Muscle of leg (tissue), 3 donors: ENCODE measurements at regions not wholly inside any gene's neighbourhood (a gene's known extent, or its start where the extent isn't known, plus 50 kb on each side); places are given as distances from the start of the nearest gene placed in this dataset.

ENCODE experiments used
- DNase-seq: peaks from one replicate; pipeline ENCODE4 v3.0.0; 2013
- H3K27ac ChIP-seq: one replicate; pipeline ENCODE4 v1.5.1; 2013; ENCODE audit warnings: mild to moderate bottlenecking, low read length, control low read depth
- H3K27me3 ChIP-seq: one replicate; pipeline ENCODE4 v1.6.1; 2013; ENCODE audit warnings: low read length; ENCODE audit not compliant: control insufficient read depth, insufficient read depth
- H3K36me3 ChIP-seq: one replicate; pipeline ENCODE4 v1.6.1; 2013; ENCODE audit warnings: low read length; ENCODE audit not compliant: control insufficient read depth, insufficient read depth
- H3K4me1 ChIP-seq: one replicate; pipeline ENCODE4 v1.6.1; 2013; ENCODE audit warnings: low read length; ENCODE audit not compliant: control insufficient read depth, insufficient read depth
- H3K4me3 ChIP-seq: one replicate; pipeline ENCODE4 v1.5.1; 2013; ENCODE audit warnings: low read length, control low read depth
- H3K9me3 ChIP-seq: replicated peaks from 2 replicates; pipeline ENCODE4 v1.6.1; 2013; ENCODE audit warnings: low read depth, low read length; ENCODE audit not compliant: control insufficient read depth
- WGBS: methylation state at CpG from one replicate; pipeline ENCODE4 v1.1.5; 2013; ENCODE audit warnings: missing lambda C conversion rate; ENCODE audit not compliant: insufficient coverage; 5-methylcytosine and 5-hydroxymethylcytosine counted together

- Histone ChIP-seq H3K36me3 (no peaks in the 10 kb centered on the region), H3K27ac (no peak overlapping the region), H3K9me3 (no peaks in the 10 kb centered on the region), H3K4me3 (no peak overlapping the region), H3K4me1 (no peaks in the 10 kb centered on the region), H3K27me3 (peaks cover 11% of the 10 kb centered on the region)
- DNase-seq: no peak
- WGBS: 82% methylated on average over 3 of the region's 13 CpGs
Measured at GRCh38 chr11:45431046-45432018, 145.2 kb upstream of the SYT13 start.

DNA sequence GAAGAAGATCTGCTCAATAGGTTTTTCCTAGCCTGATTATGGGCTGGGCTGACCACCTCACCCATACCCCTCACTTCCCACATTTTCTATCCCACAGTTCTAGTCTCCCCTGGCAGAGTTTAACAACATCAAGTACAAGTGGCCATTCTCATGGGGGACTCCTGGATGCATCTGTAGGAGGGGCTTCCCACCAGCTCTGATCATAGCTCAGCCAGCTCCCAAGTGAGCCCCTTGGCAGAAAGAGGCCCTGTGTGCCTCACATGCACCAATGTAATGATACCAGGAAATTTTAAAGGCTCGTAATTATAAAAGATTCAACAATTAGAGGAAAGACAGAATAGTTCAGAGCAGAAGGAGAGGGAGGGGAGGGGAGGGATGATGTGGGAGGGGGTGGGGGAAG is 144.2 kb upstream of the SYT13 start:
- Histone ChIP-seq H3K4me3 (no peak overlapping the region), H3K27ac (no peak overlapping the region), H3K9me3 (no peaks in the 10 kb centered on the region), H3K27me3 (peaks cover 7% of the 10 kb centered on the region), H3K36me3 (no peaks in the 10 kb centered on the region), H3K4me1 (no peaks in the 10 kb centered on the region)
- DNase-seq: no peak
- WGBS: no CpG with 5 or more reads among the region's 1 CpG

GRCh38 chr11:45429719-45430118 is 143.6 kb upstream of the SYT13 start:
- whole genome bisulfite sequencing: 59% methylated on average over 3 of the region's 4 CpGs
- Histone ChIP-seq H3K27me3 (peaks cover 4% of the 10 kb centered on the region), H3K4me1 (no peaks in the 10 kb centered on the region), H3K36me3 (no peaks in the 10 kb centered on the region), H3K4me3 (no peak overlapping the region), H3K9me3 (no peaks in the 10 kb centered on the region), H3K27ac (no peak overlapping the region)
- no peak for DNase-seq

DNA sequence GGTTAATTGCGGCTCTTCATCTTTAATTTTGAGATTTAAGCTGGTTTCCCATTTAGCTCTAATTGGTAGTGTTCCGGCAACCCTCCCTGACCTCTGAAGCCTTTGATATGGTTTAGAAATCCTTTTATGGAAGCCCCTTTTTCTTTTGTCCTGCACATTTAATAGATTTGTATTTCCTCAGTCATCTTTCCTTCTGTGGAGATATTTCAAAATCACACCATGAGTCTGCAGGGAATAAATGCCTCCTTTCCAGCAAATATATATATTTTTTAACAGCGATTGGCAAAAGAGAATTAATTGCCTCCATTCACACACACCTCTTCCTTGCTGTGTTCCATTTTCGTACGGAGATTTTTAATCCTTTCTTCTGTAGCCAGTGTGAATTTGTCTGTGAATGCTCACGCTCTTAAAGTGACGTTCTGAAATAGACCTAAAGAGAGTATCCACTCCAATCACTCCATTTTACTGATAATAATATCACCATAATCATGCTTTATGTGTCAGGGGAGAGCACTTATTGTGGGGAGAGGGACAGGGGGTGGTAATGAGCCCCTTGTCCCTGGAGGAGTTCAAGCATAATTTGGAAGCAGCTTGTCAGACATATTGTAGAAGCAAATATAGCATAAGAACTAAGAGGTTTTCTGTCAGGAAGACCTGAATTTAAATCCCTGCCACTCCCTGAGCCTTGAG is 142.5 kb upstream of the SYT13 start:
- WGBS: no CpG with 5 or more reads among the region's 7 CpGs
- no peak for DNase-seq
- H3K27me3 ChIP-seq: peaks cover 4% of the 10 kb centered on the region
- H3K36me3 ChIP-seq: no peaks in the 10 kb centered on the region
- no peak overlapping the region for H3K4me3 ChIP-seq
- H3K27ac ChIP-seq: no peak overlapping the region
- no peaks in the 10 kb centered on the region for H3K4me1 ChIP-seq
- no peaks in the 10 kb centered on the region for H3K9me3 ChIP-seq

GRCh38 chr11:45428116-45428515 is 142.0 kb upstream of the SYT13 start:
- H3K4me3 ChIP-seq: no peak overlapping the region
- H3K36me3 ChIP-seq: no peaks in the 10 kb centered on the region
- 40% methylated on average over 5 of the region's 9 CpGs for WGBS
- DNase-seq: no peak
- H3K9me3 ChIP-seq: no peaks in the 10 kb centered on the region
- H3K27ac ChIP-seq: no peak overlapping the region
- H3K4me1 ChIP-seq: no peaks in the 10 kb centered on the region
- H3K27me3 ChIP-seq: peaks cover 4% of the 10 kb centered on the region

- Histone ChIP-seq H3K4me3 (no peak overlapping the region), H3K4me1 (no peaks in the 10 kb centered on the region), H3K36me3 (no peaks in the 10 kb centered on the region), H3K27me3 (peaks cover 4% of the 10 kb centered on the region), H3K9me3 (peaks cover 1% of the 10 kb centered on the region), H3K27ac (no peak overlapping the region)
- WGBS: 73% methylated on average over 3 of the region's 9 CpGs
- no peak for DNase-seq
Measured at GRCh38 chr11:45424411-45425180, 138.5 kb upstream of the SYT13 start.

DNA sequence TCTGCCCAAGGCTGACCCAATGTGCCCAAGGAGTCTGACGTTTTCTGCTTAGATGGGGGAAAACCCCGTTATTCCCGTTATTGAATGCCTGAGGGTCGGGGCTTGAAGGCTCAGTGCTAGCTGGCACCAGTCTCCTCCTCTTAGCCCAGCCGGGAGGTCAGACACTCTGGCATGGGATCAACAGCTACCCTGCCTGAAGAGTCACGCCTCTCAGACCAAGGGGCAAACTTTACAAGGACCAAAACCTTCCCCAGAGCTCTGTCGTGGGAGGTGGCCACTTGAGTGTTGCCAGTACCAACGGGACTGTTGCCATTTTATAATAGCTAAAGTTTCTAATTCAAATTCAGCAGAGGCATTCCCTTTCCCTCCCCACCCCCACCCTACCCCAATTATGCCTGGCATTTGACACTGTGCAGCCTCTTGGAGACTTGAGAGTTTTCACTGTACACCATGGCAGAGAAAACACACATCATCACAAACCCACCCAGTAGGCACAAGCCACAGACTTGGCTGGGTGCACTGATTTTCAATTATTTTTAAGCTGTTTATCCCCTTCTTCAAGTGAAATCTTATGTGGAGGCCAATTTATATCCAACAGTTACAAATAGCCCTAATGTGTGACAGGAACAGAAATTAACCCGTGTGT is 137.5 kb upstream of the SYT13 start:
- WGBS: 17% methylated on average over 5 of the region's 9 CpGs
- H3K27ac ChIP-seq: no peak overlapping the region
- H3K9me3 ChIP-seq: peaks cover 2% of the 10 kb centered on the region
- peaks cover 4% of the 10 kb centered on the region for H3K27me3 ChIP-seq
- DNase-seq: no peak
- H3K36me3 ChIP-seq: no peaks in the 10 kb centered on the region
- H3K4me1 ChIP-seq: no peaks in the 10 kb centered on the region
- H3K4me3 ChIP-seq: no peak overlapping the region

DNA sequence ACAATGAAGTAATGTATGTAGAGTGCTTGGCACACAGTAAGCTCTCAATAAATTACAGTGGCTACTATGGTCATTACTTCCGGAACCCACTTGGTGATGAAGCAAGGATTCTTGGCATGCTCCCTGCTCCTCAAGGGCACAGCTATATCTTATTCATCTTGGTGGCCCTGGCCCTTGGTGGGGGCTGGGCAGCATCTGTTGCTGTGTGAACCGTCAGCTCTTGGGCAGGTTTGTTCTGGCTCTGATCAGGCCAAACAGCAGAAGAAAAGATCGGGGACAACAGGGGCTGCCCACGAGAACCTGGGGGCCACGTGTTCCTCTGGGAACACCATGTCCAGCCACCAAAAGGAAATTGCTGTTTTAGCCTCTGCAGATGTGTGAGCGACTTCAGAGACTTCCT is 136.9 kb upstream of the SYT13 start:
- WGBS: 35% methylated on average over 6 of the region's 6 CpGs
- Histone ChIP-seq H3K9me3 (peaks cover 2% of the 10 kb centered on the region), H3K4me1 (no peaks in the 10 kb centered on the region), H3K4me3 (no peak overlapping the region), H3K36me3 (no peaks in the 10 kb centered on the region), H3K27me3 (peaks cover 3% of the 10 kb centered on the region), H3K27ac (no peak overlapping the region)
- DNase-seq: no peak

GRCh38 chr11:45414088-45414487 is 127.9 kb upstream of the SYT13 start:
- WGBS: 75% methylated on average over 2 of the region's 3 CpGs

More at GRCh38 chr11:45414088-45414487, 127.9 kb upstream of the SYT13 start:
- Histone ChIP-seq H3K4me1 (peaks cover 8% of the 10 kb centered on the region), H3K4me3 (no peak overlapping the region), H3K27me3 (peaks cover 21% of the 10 kb centered on the region), H3K9me3 (no peaks in the 10 kb centered on the region), H3K27ac (no peak overlapping the region), H3K36me3 (no peaks in the 10 kb centered on the region)
- no peak for DNase-seq
